ENCODE measurements at regions not wholly inside any gene's neighbourhood (a gene's known extent, or its start where the extent isn't known, plus 50 kb on each side); places are given as distances from the start of the nearest gene placed in this dataset.
A peak's percentile ranks its signal among the peaks of the same experiment; 100 is the strongest.

DNA sequence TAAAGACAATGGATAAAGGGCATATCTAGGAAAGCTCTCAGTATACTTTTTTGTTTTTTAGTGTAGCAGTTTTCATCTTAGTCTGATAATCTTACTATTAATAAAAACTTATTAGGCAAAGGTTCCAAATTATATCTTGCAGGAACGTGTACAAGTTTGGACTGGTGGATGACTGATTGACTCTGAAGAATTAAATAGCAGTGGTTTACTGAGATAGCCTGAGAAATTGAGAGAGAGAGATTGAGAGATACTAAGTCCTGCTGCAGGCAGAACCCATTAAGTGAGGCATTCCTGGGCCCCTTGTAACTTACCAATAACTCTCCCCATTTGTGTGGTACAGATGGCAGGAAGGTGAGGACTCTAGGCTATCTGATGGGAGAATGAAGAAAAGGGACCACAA lies 80.2 kb upstream of the SLC38A2 start:
- Histone ChIP-seq H3K36me3 (ENCODE audit: control insufficient read depth, insufficient read depth, low read length) (no peaks in the 10 kb centered on the region), H3K4me1 (ENCODE audit: control insufficient read depth, insufficient read depth, low read length) (no peaks in the 10 kb centered on the region), H3K27me3 (ENCODE audit: control insufficient read depth, insufficient read depth, low read length) (no peaks in the 10 kb centered on the region), H3K4me3 (ENCODE audit: low read depth, low read length) (no peak overlapping the region), H3K9me3 (ENCODE audit: control insufficient read depth, insufficient read depth, low read length) (no peaks in the 10 kb centered on the region), H3K27ac (ENCODE audit: low read depth, low read length) (no peak overlapping the region)
- no peak for DNase-seq (ENCODE audit: low read depth in 4 of 6, low spot score in 6 of 6)
- WGBS (ENCODE audit: insufficient coverage): 20% methylated on average over 1 of the region's 1 CpG

DNA sequence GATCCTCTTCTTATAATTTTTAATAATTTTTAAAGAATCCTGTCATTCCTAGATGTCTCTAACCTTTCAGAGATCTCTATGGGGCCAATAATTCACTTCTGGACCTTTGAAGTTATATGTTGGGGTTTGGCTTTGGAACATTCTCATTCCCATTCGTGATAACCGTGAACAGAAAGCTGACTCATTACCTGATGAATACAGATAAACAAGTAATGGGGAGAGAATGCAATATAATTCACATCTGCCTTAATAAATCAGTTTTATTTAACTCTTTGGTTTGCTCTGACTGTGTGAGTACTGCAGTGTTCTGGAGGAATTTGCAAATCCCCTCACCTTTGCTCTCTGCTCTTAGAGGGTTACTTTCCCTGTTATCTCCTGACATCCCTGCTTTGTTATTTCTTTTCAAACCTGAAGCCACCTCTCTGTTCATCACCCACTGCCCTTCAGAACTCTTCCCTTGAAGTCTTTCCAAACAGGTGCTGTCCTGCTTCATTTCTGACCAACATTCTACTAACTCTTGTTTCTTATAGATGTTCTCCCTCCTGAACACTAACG lies 79.6 kb upstream of the SLC38A2 start:
- DNase-seq (ENCODE audit: low read depth in 4 of 6, low spot score in 6 of 6): no peak
- Histone ChIP-seq H3K4me3 (ENCODE audit: low read depth, low read length) (no peak overlapping the region), H3K27ac (ENCODE audit: low read depth, low read length) (no peak overlapping the region), H3K27me3 (ENCODE audit: control insufficient read depth, insufficient read depth, low read length) (no peaks in the 10 kb centered on the region), H3K4me1 (ENCODE audit: control insufficient read depth, insufficient read depth, low read length) (no peaks in the 10 kb centered on the region), H3K36me3 (ENCODE audit: control insufficient read depth, insufficient read depth, low read length) (no peaks in the 10 kb centered on the region), H3K9me3 (ENCODE audit: control insufficient read depth, insufficient read depth, low read length) (no peaks in the 10 kb centered on the region)
- no CpG with 5 or more reads among the region's 3 CpGs for WGBS (ENCODE audit: insufficient coverage)

DNA sequence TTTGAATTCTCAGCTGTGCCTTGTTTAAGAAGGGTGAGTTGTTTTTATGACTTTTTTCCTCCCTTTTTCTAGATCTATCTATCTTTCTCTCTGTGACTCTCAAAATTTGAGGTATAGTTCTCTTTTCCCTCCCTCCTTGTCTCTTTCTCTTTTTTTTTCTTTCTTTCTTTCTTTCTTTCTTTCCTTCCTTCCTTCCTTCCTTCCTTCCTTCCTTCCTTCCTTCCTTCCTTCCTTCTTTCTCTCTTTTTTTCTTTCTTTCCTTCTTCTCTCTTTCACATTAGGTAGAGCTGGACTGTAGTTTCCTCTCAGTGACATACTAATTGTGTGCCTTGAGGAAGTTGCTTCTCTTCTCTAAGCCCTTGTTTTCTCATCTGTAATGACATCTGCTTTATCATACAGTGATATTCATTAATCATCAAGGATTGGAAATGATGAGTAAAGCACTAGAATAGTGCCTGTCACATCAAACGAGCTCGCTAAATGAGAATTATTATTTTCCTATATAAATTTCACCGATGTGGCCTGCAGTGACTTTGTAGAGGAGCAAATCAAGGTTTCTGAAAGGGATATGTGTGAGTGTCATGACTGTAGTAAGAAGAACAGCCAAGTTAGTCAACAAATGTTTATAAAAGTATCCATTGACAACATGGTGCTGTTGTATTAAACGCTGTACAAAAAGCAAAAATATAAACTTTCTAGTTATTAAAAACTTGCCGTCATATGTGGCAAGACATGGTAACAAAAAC lies 78.9 kb upstream of the SLC38A2 start:
- DNase-seq (ENCODE audit: low read depth in 4 of 6, low spot score in 6 of 6): no peak
- Histone ChIP-seq H3K36me3 (ENCODE audit: control insufficient read depth, insufficient read depth, low read length) (no peaks in the 10 kb centered on the region), H3K27me3 (ENCODE audit: control insufficient read depth, insufficient read depth, low read length) (no peaks in the 10 kb centered on the region), H3K9me3 (ENCODE audit: control insufficient read depth, insufficient read depth, low read length) (no peaks in the 10 kb centered on the region), H3K27ac (ENCODE audit: low read depth, low read length) (no peak overlapping the region), H3K4me1 (ENCODE audit: control insufficient read depth, insufficient read depth, low read length) (no peaks in the 10 kb centered on the region), H3K4me3 (ENCODE audit: low read depth, low read length) (no peak overlapping the region)
- WGBS (ENCODE audit: insufficient coverage): no CpG with 5 or more reads among the region's 5 CpGs

DNA sequence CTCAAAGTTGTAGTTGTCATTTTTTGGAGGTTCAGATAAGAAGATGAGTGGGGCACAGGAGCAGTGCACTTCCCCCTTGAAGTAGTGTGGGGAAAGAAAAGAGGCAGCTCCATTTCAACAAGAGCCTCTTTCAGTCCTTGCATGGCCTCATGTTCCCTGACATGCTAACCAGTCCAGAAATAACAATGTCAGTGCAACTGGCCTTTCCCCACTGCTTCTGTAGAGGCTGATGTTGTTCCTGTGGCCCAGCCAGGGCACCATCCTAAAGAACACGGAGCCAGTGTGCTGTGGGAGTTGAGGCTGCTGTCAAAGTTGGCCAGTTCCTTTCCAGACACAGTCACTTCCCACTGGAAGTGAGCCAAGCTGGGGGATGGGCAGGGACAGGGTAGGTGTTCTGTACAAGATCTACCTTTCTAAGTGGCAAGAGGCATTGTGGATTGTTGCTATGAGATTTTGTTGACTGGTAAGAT lies 77.7 kb upstream of the SLC38A2 start:
- peak in 1 of 6 donors; percentile 17 for DNase-seq (ENCODE audit: low read depth in 4 of 6, low spot score in 6 of 6)
- H3K4me1 ChIP-seq (ENCODE audit: control insufficient read depth, insufficient read depth, low read length): no peaks in the 10 kb centered on the region
- H3K9me3 ChIP-seq (ENCODE audit: control insufficient read depth, insufficient read depth, low read length): no peaks in the 10 kb centered on the region
- no peaks in the 10 kb centered on the region for H3K27me3 ChIP-seq (ENCODE audit: control insufficient read depth, insufficient read depth, low read length)
- no peak overlapping the region for H3K4me3 ChIP-seq (ENCODE audit: low read depth, low read length)
- H3K27ac ChIP-seq (ENCODE audit: low read depth, low read length): no peak overlapping the region
- 67% methylated on average over 1 of the region's 1 CpG for WGBS (ENCODE audit: insufficient coverage)
- H3K36me3 ChIP-seq (ENCODE audit: control insufficient read depth, insufficient read depth, low read length): no peaks in the 10 kb centered on the region

DNA sequence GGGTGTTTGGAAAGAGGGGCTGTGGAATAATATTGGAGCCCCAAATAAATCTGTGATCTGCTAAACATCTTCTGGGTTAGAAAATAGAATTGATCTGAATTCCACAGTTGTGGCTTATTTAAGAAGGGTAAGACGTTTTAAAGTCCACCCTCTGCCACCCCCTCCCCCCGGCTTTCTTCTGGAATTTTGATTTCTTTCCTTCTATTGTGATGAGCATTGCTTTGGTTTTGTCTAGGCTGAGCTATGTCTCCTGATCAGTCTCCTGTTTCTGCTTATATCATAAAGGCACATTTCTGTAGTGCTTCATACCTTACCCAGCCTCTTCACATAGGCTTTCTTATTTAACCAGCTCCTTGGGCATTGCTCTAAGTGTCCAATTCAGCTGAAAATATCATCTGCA lies 77.3 kb upstream of the SLC38A2 start:
- Histone ChIP-seq H3K9me3 (ENCODE audit: control insufficient read depth, insufficient read depth, low read length) (no peaks in the 10 kb centered on the region), H3K27ac (ENCODE audit: low read depth, low read length) (no peak overlapping the region), H3K4me1 (ENCODE audit: control insufficient read depth, insufficient read depth, low read length) (no peaks in the 10 kb centered on the region), H3K4me3 (ENCODE audit: low read depth, low read length) (no peak overlapping the region), H3K27me3 (ENCODE audit: control insufficient read depth, insufficient read depth, low read length) (no peaks in the 10 kb centered on the region), H3K36me3 (ENCODE audit: control insufficient read depth, insufficient read depth, low read length) (no peaks in the 10 kb centered on the region)
- no CpG with 5 or more reads among the region's 2 CpGs for WGBS (ENCODE audit: insufficient coverage)
- no peak for DNase-seq (ENCODE audit: low read depth in 4 of 6, low spot score in 6 of 6)

DNA sequence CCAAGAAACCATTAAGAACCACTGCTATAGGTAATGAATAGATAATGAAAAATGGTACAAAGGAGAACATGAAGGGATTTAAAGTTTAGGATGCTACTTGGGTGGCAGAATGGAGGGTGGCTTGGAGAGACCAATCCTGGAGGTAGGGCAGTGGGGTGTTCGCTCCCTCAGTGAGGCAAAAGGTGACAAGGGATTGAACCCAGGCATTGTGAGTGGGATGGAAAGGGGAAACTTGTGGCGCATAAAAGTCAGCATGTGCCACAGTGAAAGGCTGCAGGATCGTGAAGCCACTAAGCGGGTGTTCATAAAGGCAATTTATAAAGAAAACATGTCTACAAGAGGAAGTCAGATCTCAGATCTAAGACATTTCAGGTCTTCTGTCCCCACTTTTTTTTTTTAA lies 76.7 kb upstream of the SLC38A2 start:
- no peak overlapping the region for H3K27ac ChIP-seq (ENCODE audit: low read depth, low read length)
- WGBS (ENCODE audit: insufficient coverage): 61% methylated on average over 2 of the region's 4 CpGs
- no peak for DNase-seq (ENCODE audit: low read depth in 4 of 6, low spot score in 6 of 6)
- no peaks in the 10 kb centered on the region for H3K36me3 ChIP-seq (ENCODE audit: control insufficient read depth, insufficient read depth, low read length)
- no peaks in the 10 kb centered on the region for H3K27me3 ChIP-seq (ENCODE audit: control insufficient read depth, insufficient read depth, low read length)
- no peaks in the 10 kb centered on the region for H3K9me3 ChIP-seq (ENCODE audit: control insufficient read depth, insufficient read depth, low read length)
- H3K4me1 ChIP-seq (ENCODE audit: control insufficient read depth, insufficient read depth, low read length): no peaks in the 10 kb centered on the region
- no peak overlapping the region for H3K4me3 ChIP-seq (ENCODE audit: low read depth, low read length)

DNA sequence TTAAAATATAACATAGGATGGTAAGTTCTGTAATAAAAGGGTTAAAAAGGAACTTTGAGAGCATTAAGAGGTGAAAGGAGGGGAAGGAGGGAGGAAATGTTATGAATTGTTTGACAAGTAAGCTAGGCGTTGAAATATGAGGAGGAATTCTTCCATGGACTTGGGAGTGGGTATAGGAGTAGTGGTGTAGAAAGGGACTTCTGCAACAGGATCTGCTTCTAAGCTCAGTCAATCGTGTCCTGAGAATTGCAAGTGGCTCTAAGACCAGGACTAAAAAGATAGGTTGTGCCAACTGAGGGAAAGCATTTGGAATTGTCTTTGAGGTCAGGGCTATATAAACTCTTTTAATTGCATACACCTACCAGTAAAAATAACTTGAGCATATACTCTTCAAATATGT lies 74.1 kb upstream of the SLC38A2 start:
- no peak for DNase-seq (ENCODE audit: low read depth in 4 of 6, low spot score in 6 of 6)

DNA sequence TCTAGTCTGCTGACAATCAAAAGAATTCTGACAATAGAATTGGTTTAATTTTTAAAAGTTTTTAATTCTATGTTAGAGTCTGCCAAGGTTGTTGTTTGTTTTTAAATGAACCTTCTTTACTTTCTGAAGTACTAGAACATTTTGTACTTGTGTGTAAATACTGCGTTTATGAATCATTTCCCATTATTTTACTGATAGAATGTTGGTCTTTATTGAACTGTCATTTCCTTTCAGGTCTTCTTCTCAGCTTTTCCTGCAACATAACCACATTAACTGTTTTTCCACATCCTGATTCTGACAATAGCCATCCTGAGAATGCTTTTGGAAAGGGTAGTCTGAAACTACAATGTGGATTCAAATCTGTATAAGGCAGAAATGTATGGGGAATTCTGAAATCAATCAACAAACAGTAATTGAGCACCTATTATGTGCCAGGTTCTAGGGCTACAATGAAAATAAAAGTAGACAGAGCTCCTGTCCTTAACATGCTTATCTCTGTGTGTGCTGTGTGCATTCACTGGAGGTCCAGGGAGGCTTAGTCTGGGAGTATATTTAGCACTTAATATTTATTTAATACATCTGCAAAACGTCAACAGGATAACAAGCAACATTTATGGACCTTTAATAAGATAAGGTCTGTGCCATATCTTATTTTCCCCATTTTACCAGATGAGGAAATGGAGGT lies 73.1 kb upstream of the SLC38A2 start:
- Histone ChIP-seq H3K27me3 (ENCODE audit: control insufficient read depth, insufficient read depth, low read length) (no peaks in the 10 kb centered on the region), H3K4me1 (ENCODE audit: control insufficient read depth, insufficient read depth, low read length) (no peaks in the 10 kb centered on the region), H3K4me3 (ENCODE audit: low read depth, low read length) (no peak overlapping the region), H3K27ac (ENCODE audit: low read depth, low read length) (no peak overlapping the region), H3K9me3 (ENCODE audit: control insufficient read depth, insufficient read depth, low read length) (no peaks in the 10 kb centered on the region), H3K36me3 (ENCODE audit: control insufficient read depth, insufficient read depth, low read length) (no peaks in the 10 kb centered on the region)
- no CpG with 5 or more reads among the region's 2 CpGs for WGBS (ENCODE audit: insufficient coverage)
- DNase-seq (ENCODE audit: low read depth in 4 of 6, low spot score in 6 of 6): no peak

More for the DNA sequence above, 74.1 kb upstream of the SLC38A2 start:
- Histone ChIP-seq H3K4me3 (ENCODE audit: low read depth, low read length) (no peak overlapping the region), H3K27me3 (ENCODE audit: control insufficient read depth, insufficient read depth, low read length) (no peaks in the 10 kb centered on the region), H3K4me1 (ENCODE audit: control insufficient read depth, insufficient read depth, low read length) (no peaks in the 10 kb centered on the region), H3K27ac (ENCODE audit: low read depth, low read length) (no peak overlapping the region), H3K9me3 (ENCODE audit: control insufficient read depth, insufficient read depth, low read length) (no peaks in the 10 kb centered on the region), H3K36me3 (ENCODE audit: control insufficient read depth, insufficient read depth, low read length) (no peaks in the 10 kb centered on the region)
- WGBS (ENCODE audit: insufficient coverage): 69% methylated on average over 2 of the region's 2 CpGs

DNA sequence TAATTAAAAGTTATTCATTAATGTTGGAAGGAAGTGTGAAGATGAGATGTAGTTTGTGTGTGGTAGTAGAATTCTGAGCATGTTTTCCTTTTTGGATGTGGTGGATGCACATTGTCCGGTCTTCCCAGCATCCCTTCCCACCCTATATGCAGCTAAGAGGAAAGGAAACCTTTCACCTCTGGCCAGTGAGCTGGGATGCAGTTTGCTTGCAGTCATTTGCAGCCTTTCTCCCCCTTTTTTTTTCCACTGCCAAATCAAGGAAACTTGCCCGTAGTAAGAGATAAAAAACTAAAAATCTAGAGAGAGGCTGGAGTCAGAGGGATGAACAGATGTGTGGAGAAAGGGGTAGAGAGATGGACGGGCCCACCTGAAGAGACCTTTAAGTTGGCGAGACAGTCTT lies 72.5 kb upstream of the SLC38A2 start:
- no peak overlapping the region for H3K4me3 ChIP-seq (ENCODE audit: low read depth, low read length)
- H3K27ac ChIP-seq (ENCODE audit: low read depth, low read length): no peak overlapping the region
- no CpG with 5 or more reads among the region's 4 CpGs for WGBS (ENCODE audit: insufficient coverage)
- H3K27me3 ChIP-seq (ENCODE audit: control insufficient read depth, insufficient read depth, low read length): no peaks in the 10 kb centered on the region
- no peak for DNase-seq (ENCODE audit: low read depth in 4 of 6, low spot score in 6 of 6)
- no peaks in the 10 kb centered on the region for H3K4me1 ChIP-seq (ENCODE audit: control insufficient read depth, insufficient read depth, low read length)
- H3K36me3 ChIP-seq (ENCODE audit: control insufficient read depth, insufficient read depth, low read length): no peaks in the 10 kb centered on the region
- H3K9me3 ChIP-seq (ENCODE audit: control insufficient read depth, insufficient read depth, low read length): no peaks in the 10 kb centered on the region
